RWPE1 (cell line): ENCODE measurements at regions not wholly inside any gene's neighbourhood (a gene's known extent, or its start where the extent isn't known, plus 50 kb on each side); places are given as distances from the start of the nearest gene placed in this dataset.

Experiments used
- CTCF ChIA-PET: fragments of 350-600 bp; sonication (Branson Sonifier 250); formaldehyde crosslinking; extraction: SDS; loops from one replicate; lab custom pipeline; 2021; lab: Yijun Ruan, JAX
- POLR2A ChIA-PET: fragments of 400-600 bp; formaldehyde crosslinking; extraction: SDS; loops from one replicate; lab custom pipeline; 2020; ENCODE audit warnings: antibody characterized with exemption; ENCODE audit not compliant: low non-redundant PET; lab: Yijun Ruan, JAX
- DNase-seq: peaks from one replicate; pipeline ENCODE4 v3.0.0; 2012; ENCODE audit warnings: low spot score
- H3K27ac ChIP-seq: fragments of 450-650 bp; 2 replicates; pipeline ENCODE4 v1.5.1; 2017
- CTCF ChIP-seq: fragments of 450-650 bp; conservative IDR thresholded peaks from 2 replicates; pipeline ENCODE4 v1.5.1; 2017; ENCODE audit warnings: low read depth, mild to moderate bottlenecking

DNA sequence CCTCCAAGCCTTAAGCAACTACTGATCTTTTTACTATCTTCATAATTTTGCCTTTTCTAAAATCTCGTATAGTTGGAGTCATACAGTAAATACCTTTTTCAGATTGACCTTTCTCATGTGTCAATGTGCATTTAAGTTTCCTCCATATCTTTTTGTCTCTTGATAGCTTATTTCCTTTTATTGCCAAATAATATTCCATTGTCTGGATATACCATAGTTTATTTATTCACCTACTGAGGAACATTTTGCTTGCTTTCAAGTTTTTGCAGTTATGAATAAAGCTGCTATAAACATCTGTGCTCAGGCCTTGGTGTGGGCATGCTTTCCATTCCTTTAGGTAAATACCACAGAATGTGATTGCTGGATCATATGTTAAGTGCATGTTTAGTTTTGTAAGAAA is 161.2 kb upstream of the GNAI1 start:
- ChIA-PET POLR2A (no interaction called here), CTCF (interaction anchor here (1.2 kb wide), 1 partner anchor 10 kb away, joined by 3 read pairs; no protein-coding TSS in a partner anchor)
- no peak overlapping the region for H3K27ac ChIP-seq
- no peak for DNase-seq
- no peak for TF ChIP-seq CTCF

DNA sequence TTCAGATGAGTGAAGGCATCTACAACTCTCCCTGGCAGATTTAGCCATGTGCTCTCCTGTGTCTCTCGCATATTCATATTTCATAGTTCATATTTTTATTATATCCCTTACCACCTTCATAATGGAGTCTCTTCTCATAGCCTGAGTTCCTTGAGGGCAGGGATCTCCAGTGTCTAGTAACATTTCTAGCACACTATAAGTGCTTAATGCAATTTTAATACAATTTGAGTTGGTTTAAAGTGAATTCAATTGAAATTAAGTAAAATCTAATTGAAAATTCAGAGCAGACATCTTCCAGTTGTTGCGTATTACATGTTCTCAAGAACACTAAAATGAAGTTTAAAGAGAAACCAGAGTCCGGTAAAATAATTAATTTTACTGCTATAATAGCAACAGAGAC is 163.6 kb upstream of the GNAI1 start:
- DNase-seq: no peak
- CTCF ChIA-PET: no interaction called here
- no peak overlapping the region for H3K27ac ChIP-seq
- POLR2A ChIA-PET: no interaction called here
- TF ChIP-seq CTCF: no peak

- DNase-seq: no peak
- no peak for TF ChIP-seq CTCF
- no peak overlapping the region for H3K27ac ChIP-seq
- POLR2A ChIA-PET: no interaction called here
- CTCF ChIA-PET: no interaction called here
These were observed 165.7 kb upstream of the GNAI1 start for GRCh38 chr7:79968894-79969293.

DNA sequence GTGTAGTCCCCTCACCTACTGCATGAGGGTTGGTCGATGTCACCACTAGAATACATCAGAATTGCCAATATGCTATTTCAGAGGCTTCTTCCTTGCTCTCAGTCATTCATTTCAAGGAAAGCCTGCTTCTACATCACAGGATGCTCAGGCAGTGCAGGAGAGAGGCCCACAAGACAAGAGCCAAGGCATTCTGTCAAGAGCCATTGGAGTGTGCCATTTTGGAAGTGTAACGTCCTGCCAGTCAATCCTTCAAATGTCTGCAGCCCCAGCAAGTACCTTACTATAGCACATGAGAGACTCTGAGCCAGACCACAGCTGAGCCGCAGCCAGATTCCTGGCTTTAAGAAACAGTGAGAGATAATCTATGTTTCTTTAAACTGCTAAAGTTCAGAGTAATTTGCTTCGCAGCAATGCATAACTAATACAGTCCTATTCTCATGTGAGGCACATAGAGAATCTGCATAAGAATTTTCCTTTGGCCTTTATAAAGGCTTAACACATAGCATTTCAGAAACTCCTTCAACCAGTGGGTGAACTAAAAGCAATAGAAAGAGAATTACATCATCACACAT is 166.5 kb upstream of the GNAI1 start:
- no peak for DNase-seq
- no peak for TF ChIP-seq CTCF
- POLR2A ChIA-PET: no interaction called here
- CTCF ChIA-PET: interaction anchor here (0.7 kb wide), 1 partner anchor 12 kb away, joined by 4 read pairs; no protein-coding TSS in a partner anchor
- no peak overlapping the region for H3K27ac ChIP-seq

GRCh38 chr7:79965946-79966345 is 168.7 kb upstream of the GNAI1 start:
- TF ChIP-seq CTCF: no peak
- no peak for DNase-seq
- ChIA-PET CTCF (no interaction called here), POLR2A (no interaction called here)
- H3K27ac ChIP-seq: no peak overlapping the region

- no peak for TF ChIP-seq CTCF
- CTCF ChIA-PET: no interaction called here
- POLR2A ChIA-PET: no interaction called here
- no peak overlapping the region for H3K27ac ChIP-seq
- DNase-seq: no peak
These were observed 170.2 kb upstream of the GNAI1 start for GRCh38 chr7:79964463-79964862.

DNA sequence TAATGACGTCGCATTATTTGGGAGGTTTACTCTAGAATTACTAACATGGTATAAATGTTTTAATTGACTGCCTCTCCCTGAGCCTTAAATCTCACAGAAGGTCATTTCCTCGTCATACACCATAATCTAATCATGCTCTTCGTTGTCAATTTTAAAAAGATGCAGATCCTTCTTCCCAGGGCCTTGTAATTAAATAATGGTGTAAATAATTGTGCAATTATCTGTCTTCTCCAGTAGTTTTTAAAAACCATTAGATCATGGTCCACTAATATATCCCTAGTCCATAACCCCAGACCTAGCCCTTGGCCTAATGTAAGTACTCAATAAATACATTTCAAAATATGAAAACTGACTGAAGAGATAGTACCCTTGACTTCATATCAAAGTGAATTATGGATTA is 181.5 kb upstream of the GNAI1 start:
- POLR2A ChIA-PET: no interaction called here
- CTCF ChIA-PET: no interaction called here

More for the DNA sequence above, 181.5 kb upstream of the GNAI1 start:
- DNase-seq: no peak
- no peak overlapping the region for H3K27ac ChIP-seq
- TF ChIP-seq CTCF: no peak
